ENCODE measurements at regions not wholly inside any gene's neighbourhood (a gene's known extent, or its start where the extent isn't known, plus 50 kb on each side); places are given as distances from the start of the nearest gene placed in this dataset.

GRCh38 chr14:36078080-36078479 lies 98.4 kb downstream of the PTCSC3 start:
- POLR2A ChIA-PET, result no interaction called here

More at GRCh38 chr14:36078080-36078479, 98.4 kb downstream of the PTCSC3 start:
- Histone ChIP-seq H3K27me3 (ENCODE audit: insufficient read depth, low read length) (no peaks in the 10 kb centered on the region), H3K27ac (ENCODE audit: low read depth, low read length) (no peak overlapping the region), H3K36me3 (ENCODE audit: control insufficient read depth in 1 of 2, insufficient read depth in 2 of 2, low read length in 2 of 2) (no peaks in the 10 kb centered on the region), H3K9me3 (ENCODE audit: control insufficient read depth in 1 of 2, insufficient read depth in 1 of 2, low read depth in 1 of 2, low read length in 2 of 2) (no peaks in the 10 kb centered on the region), H3K9ac (ENCODE audit: low read length) (no peak overlapping the region), H3K79me2 (ENCODE audit: insufficient read depth, low read length) (no peaks in the 10 kb centered on the region), H3K9me2 (ENCODE audit: insufficient read depth) (no peaks in the 10 kb centered on the region), H3K4me1 (ENCODE audit: control insufficient read depth in 1 of 2, insufficient read depth in 2 of 2, low read length in 2 of 2) (no peaks in the 10 kb centered on the region), H3K4me2 (ENCODE audit: low read length) (no peak overlapping the region), H2AFZ (ENCODE audit: low read depth, low read length, poor library complexity, severe bottlenecking) (no peak overlapping the region), H4K20me1 (ENCODE audit: insufficient read depth) (no peaks in the 10 kb centered on the region), H3K4me3 (replicated peaks in 1 of 2; ENCODE audit: low read depth in 1 of 2, low read length in 2 of 2) (no peak overlapping the region)
- CTCF ChIA-PET, result interaction anchor here (1.6 kb wide), 1 partner anchor 9 kb away, joined by 7 read pairs; no protein-coding TSS in a partner anchor
- no TSS peak for BruUV-seq (replicated peaks)
- RAD21 ChIA-PET (ENCODE audit: low non-redundant PET in 1 of 2, low total read pairs in 2 of 2, uncharacterized antibody in 2 of 2, unreplicated experiment in 2 of 2), result no interaction called here
- intact Hi-C loops (cut with micrococcal nuclease), result no loop called here
- DNase-seq (ENCODE audit: low read depth, low spot score) (no peak), ATAC-seq (no peak)
- TF ChIP-seq SIN3A (IDR thresholded peaks at IDR 0.05; ENCODE audit: low read depth) (no peak), ZNF274 (IDR thresholded peaks at IDR 0.05; ENCODE audit: low read depth, low read length) (no peak), YY1 (IDR thresholded peaks at IDR 0.05; ENCODE audit: extremely low read depth, insufficient replicate concordance, low read depth, low read length) (no peak), JUND (IDR thresholded peaks at IDR 0.05) (no peak), ZBTB33 (IDR thresholded peaks at IDR 0.05; ENCODE audit: extremely low read depth, insufficient replicate concordance, low read length) (no peak), EZH2 (IDR thresholded peaks at IDR 0.05) (no peak), POLR2AphosphoS5 (IDR thresholded peaks at IDR 0.05; ENCODE audit: low read depth, low read length) (no peak), SP1 (IDR thresholded peaks at IDR 0.05; ENCODE audit: low read depth) (no peak), EZH2phosphoT487 (IDR thresholded peaks at IDR 0.05; ENCODE audit: borderline replicate concordance) (no peak), ATF3 (IDR thresholded peaks at IDR 0.05) (no peak), POLR2A (IDR thresholded peaks at IDR 0.05; ENCODE audit: borderline replicate concordance, extremely low read depth, insufficient read depth, insufficient read length) (no peak), REST (IDR thresholded peaks at IDR 0.05; ENCODE audit: low read depth) (no peak), SRF (IDR thresholded peaks at IDR 0.05; ENCODE audit: low read depth) (no peak), ZFX (IDR thresholded peaks at IDR 0.05) (no peak), CBX3 (IDR thresholded peaks at IDR 0.05; ENCODE audit: low read depth) (no peak), ELF1 (IDR thresholded peaks at IDR 0.05; ENCODE audit: borderline replicate concordance, low read depth) (no peak), RAD21 (IDR thresholded peaks at IDR 0.05; ENCODE audit: low read depth) (no peak), CTCF (IDR thresholded peaks at IDR 0.05 in 2 of 3, conservative IDR thresholded peaks at IDR 0.05 in 1 of 3; ENCODE audit: borderline replicate concordance in 1 of 3, insufficient read depth in 1 of 3, low read depth in 2 of 3, low read length in 2 of 3) (no peak), CEBPB (IDR thresholded peaks at IDR 0.05; ENCODE audit: low read depth) (no peak), MAX (IDR thresholded peaks at IDR 0.05) (no peak)

All from HCT116 (cell line).